IPS-NIHi7 (cell line): ENCODE measurements at regions not wholly inside any gene's neighbourhood (a gene's known extent, or its start where the extent isn't known, plus 50 kb on each side); places are given as distances from the start of the nearest gene placed in this dataset.
"Not testable (repeated sequence)": the region's sequence is repeated elsewhere in the genome, so short reads cannot be mapped to it uniquely, and the experiment has no call there.

Experiments
- DNase-seq: peaks from one replicate; pipeline ENCODE4 v3.0.0; 2012; ENCODE audit warnings: mixed read lengths; ENCODE audit errors: extremely low spot score

DNA sequence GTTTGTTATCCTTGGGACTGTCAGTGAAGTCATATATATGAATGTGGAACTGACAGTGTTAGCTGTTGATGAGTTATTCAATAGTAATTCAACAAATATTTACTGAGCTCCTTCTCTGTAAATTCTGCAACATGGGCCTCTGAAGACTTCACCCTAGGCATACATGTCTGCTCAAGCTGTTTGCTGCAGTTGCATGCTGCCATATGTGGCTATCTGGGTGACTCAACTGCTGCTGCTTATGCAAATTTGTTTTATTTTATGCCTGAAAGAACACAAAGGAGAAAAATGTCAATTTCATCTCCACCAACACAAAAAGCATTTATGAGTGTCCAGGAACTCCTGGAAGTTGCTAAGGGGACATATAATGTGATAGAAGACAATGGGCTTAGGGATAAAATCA lies 417.6 kb downstream of the AASDHPPT start:
- no peak for DNase-seq

DNA sequence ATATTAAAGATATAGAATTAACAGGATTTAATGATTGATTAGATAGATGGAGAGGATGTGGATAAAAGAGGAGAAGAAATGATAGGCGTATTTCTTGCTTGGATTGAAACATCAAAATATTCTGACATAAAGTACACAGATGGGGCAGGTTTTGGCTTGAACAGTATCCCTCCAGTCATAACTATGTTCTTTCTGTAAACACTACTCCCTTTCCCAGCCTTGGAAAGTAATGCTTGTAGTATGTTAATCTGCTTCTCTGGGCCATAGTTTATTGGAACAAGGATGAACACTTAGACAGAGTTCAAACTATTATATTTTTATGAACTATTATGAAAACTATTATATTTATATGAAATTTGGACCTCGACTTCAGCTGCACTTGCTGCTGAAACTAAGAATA lies 419.2 kb downstream of the AASDHPPT start:
- no peak for DNase-seq

DNA sequence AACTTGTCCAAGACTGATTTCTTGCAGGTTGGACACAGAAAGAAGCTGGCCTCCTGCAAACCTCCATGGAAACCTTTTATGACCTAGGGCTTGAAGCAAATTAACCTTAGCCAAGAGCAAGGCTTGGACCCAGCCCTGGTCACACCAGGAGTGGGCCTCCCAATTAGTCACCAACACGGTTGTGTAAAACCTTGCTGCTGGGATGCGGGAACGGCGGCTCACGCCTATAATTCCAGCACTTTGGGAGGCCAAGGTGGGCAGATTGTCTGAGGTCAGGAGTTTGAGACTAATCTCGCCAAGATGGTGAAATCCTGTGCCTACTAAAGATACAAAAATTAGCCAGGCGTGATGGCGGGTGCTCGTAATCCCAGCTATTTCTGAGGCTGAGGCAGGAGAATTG lies 419.9 kb downstream of the AASDHPPT start:
- DNase-seq = no peak

DNA sequence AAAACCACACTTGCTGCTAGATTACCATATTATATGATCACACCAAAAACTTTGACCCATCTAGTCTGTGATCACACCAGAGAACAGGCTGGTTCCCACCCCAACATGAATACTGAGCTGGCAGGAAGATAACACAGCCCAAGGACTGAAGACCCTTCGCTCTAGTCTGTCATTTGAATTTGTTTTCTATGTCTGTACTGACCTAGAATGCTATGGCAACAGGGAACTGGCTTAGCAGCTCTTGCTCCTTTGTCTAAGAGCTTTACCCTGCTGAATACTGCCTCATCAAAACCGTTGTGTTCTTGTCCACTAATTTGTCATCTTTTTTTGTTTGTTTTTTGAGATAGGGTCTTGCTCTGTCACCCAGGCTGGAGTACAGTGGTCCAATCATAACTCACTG lies 420.4 kb downstream of the AASDHPPT start:
- DNase-seq = no peak

DNA sequence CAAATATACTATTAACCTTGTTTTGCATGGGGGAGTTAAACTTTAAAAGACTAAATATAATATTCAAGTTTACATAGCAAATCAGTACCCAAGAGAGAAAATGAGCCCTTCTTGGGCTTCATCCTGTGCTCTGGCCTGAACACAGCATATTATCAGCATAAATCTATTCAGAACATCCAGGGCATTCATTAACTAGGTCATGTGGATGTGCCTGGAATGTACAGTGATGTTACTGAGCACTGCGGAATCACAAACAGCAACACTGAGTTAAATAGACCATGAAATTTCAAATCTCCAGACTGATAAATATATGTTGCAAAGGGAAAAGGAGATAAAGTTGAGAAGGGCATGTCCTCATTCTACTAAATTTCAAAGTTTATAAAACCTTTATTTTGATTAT lies 426.4 kb downstream of the AASDHPPT start:
- no peak for DNase-seq

DNA sequence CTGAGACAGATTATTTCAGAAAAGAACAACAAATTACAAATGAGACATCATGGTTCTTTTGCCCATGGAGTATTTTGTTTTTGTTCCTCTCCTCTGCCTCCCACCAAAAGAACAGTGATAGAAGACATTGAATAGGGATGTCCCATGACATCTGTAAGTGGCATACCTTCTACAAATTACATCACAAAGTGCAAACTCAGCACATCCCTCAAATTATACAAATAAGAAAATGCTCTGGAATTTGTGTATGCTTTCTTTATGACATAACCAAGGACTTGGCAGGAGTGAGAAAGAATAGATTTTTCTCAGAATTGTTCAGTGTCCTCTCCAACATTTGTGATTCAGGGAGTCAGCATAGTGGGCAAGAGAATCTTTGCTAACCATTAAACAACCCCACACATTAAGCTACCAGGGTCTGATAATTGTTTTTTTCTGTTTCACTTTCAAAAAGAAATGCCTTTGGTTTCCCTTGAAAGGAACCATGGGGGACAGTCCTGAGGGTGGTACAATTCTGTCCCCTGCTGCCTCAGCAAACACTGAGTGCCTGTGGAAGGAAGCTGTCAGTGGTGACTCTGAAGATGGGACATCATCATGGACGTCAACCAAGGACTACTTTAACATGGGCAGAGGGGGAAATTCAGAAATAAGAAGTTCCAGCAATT lies 430.3 kb downstream of the AASDHPPT start:
- no peak for DNase-seq

DNA sequence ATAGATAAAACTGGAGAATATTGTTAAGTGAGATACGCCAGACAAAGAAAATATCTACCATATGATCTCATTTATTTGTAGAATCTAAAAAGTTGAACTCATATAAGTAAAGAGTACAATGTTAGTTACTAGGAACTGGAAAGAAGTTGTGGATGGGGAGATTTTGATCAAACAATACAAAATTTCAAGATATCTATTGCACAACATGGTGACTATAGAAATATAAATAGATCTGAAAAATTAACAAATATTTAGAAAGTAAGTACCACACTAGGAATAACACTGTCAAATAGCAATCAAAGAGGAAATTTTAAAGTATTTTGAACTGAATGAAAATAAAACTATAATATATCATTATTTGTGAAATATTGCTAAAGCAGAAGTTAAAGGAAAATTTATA lies 437.2 kb downstream of the AASDHPPT start:
- DNase-seq = no peak

DNA sequence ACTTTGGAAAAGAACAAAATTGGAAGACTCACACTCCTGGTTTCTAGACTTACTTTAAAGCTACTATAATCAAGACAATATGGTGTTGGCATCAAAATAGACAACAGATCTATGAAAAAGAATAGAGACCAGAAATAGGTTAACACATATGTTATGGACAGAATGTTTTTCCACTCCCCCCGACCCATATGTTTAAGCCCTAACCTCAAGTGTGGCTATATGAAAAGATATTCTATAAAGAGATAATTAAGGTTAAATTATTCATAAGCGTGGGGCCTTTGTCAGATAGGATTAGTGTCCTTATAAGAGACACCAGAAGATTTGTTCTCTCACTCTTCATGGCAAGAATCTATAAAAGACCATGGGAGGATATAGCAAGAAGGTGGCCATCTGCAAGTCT lies 440.0 kb downstream of the AASDHPPT start:
- DNase-seq = no peak

DNA sequence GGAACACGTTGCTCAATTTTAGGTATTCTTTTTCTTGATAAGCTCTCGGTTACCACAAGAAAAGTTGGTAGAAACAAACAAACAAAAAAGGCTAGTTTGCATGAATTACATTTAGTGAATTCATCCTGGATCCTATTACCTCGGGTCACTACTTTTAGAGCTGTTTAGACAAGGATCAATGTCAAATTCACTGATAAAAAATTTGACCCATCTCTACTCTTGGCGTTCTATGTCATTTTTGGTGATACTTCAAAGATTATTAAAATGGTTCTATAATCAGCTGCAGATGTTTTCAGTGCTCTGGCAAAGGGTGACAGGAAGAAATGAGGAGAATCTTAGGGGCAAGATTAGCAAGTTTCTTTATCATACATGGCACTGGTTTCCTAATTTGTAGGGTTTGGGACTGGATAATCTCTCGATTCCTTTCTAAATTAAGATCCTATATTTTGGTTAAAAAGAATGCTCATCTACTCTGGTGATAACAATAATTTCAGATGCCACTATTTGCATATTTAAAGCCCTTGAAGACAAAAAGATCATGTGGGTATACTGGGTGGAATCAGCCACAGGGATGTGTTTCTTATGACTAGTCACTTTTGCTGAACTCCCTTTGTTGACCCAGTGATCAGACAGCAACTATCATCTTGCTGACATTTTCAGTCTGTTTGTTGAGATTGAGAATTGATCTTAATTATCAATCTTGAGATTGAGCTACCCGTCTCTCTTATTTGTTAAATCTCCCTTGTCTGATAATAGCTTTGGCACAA lies 442.9 kb downstream of the AASDHPPT start:
- DNase-seq = no peak

DNA sequence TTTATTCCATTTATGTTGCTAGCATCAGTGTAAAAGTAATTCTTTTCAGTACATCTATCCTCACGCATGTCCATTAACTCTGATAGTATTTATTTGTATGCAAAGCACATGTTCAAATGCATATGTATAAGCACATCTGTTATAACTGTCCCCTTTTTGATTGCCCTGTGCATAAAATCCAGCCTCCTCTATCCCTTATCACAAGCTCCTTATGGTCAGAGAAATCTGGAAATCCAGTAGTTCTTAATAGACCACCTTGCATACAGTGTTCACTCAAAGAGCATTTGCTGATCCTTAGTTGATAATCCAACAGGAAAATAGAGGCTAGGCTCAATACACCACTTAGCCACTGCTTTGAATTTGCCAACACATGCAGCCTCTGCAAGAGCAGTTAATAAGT lies 443.5 kb downstream of the AASDHPPT start:
- no peak for DNase-seq

DNA sequence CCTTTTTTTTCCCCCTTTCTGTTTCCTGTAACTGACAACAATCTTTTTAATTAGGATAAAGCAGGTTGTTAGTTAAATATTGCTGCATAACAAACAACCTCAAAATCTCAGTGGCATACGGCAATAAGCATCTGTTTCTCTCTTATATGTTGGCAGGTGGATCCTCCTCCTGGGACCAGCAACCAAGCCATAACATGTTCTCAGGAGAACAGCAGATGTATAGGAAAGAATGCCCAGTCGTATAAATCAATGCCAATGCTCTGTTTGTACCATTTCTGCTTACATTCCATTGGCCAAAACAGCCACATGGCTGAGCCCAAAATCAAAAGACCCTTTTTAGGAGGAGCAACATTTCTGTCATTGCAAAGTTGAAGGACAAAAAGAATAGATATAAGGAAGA lies 445.7 kb downstream of the AASDHPPT start:
- DNase-seq = no peak

DNA sequence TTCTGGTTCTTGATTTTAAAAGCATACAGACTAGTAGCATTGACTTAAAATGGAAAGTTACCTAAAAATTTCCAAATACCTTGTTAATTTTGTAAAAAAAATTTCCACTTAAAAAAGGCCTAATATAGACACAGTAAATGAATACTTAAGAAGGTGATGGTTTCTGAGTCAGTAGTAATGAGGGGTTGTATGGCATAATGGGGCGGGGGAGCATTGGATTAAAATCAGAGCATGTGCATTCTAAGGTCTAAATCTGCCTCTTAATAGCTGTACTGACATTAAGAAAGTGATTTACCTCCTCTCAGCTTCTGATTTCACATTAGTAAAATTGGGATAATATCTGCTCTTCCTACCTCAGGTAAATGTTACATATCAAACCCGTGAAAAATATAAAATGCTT lies 446.5 kb downstream of the AASDHPPT start:
- no peak for DNase-seq

DNA sequence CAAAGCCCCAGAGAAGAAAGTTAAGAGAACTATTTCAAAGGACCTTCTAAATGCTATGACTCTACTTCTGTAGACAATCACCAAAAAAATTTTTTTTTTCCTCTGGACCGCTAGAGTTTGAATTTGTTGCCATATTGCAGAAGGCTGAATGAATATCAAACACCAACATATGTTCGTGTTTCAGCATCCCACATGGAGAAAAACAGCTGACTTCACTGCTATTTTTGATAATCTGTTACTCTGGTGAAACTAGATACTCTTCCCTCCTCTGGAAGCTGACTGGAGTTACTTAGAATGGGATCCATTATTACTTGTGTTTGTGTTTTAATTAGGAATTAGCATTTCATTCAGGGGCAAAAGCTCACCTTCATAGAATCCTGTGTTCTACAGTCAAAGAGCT lies 447.0 kb downstream of the AASDHPPT start:
- DNase-seq = no peak

DNA sequence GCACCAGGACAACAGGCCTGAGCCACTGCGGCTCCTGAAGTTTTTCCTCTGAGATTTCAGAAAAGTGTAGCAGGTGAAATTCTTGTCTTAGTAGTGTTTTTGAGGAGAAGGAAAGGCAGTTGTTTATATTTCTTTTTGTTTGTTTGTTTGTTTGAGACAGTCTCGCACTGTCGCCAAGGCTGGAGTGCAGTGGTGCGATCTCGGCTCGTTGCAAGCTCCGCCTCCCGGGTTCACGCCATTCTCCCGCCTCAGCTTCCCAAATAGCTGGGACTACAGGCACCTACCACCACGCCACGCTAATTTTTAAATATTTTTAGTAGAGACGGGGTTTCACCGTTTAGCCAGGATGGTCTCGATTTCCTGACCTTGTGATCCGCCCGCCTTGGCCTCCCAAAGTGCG lies 454.2 kb downstream of the AASDHPPT start:
- DNase-seq = not testable (repeated sequence)

DNA sequence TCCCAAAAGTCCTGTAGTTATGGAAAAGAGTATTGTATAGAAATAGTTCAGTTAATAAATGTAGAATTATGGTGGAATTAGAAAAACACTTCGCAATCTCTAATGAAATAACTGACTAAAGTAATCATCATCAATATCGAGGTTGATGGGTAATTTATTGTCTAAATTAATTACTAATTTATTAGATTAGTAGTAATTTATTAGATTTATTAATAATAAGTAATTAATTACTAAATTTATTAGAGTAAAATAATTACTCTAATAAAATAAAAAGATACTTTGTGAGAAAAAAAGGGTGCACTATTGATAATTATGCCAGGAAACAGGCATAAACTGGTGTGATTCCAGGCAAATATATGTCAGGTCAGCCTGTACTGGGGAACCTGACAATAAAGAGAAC lies 455.6 kb downstream of the AASDHPPT start:
- no peak for DNase-seq

DNA sequence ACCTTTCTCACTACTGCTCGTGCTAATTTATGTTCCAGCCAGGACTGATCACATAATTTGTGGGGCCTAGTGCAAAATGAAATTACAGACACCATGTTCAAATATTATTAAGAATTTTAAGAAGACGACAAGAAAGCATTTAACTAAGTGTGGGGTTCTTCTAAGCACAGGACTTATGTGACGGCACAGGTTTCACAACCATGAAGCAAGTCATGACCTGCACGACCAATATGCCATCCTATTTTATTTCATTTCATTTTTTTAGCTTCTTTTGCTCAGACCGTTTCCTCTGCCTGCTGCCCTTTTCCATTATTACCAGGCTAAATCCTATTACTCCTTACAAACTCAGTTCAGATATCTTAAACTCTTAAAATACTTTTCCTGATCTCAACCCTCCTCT lies 462.5 kb downstream of the AASDHPPT start:
- no peak for DNase-seq

DNA sequence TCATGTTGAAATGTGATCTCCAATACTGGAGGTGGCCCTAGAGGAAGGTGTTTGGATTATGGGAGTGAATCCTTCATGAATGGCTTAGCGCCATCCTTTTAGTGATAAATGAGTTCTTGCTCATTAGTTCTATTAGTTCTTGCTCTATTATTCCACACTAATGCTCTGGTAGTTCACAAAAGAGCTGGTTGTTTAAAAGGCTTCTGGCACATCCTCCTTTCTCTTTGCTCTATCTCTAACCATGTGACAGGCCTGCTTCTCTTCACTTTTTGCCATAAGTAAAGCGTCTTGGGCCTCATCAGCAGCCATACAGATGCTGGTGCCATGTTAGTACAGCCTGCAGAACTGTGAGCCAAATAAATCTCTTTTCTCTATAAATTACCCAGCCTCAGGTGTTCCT lies 469.9 kb downstream of the GUCY1A2 start:
- no peak for DNase-seq

DNA sequence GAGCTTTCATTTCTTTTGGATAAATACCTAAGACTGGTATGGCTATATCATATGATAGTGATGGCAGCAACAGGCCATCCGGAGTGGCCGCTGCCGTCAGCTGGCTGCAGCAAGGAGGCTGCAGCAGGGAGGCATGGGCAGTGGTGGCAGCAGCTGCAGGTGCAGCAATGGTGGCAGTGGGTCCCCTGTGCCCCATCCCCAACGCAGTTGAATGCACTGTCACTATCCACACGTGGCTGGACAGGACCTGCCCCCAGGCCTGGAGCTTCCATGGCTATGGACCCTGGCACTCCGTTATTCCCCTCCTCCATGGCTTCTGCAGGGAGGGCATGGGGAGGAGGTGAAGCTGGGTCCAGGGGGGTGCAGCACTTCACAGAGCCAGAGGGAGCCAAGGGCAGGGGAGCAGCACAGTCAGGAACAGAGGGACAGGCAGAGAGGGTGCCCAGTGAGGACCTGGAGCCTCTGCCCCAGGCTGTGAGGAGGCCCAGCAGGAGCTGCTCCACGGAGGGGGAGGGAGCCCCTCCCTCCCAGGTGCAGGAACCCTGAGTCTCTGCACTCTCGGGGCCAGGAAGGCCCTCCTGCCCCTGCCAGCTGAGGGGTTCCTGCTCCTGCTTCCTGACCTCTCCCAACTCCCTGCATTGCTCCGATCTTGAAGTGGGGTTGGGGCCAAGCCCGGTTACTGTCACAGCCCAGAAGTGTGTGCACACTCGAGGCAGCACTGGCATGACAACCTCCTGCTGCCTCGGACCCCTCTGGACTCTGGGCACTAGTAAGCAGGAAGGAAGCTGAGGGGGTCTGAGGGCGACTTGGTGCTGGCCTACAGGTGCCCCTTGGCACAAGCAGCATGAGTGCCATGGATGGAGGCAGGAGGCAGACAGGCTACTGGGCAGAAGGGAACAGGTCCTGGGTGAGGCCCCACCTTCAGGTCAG lies 466.3 kb downstream of the GUCY1A2 start:
- DNase-seq = no peak

DNA sequence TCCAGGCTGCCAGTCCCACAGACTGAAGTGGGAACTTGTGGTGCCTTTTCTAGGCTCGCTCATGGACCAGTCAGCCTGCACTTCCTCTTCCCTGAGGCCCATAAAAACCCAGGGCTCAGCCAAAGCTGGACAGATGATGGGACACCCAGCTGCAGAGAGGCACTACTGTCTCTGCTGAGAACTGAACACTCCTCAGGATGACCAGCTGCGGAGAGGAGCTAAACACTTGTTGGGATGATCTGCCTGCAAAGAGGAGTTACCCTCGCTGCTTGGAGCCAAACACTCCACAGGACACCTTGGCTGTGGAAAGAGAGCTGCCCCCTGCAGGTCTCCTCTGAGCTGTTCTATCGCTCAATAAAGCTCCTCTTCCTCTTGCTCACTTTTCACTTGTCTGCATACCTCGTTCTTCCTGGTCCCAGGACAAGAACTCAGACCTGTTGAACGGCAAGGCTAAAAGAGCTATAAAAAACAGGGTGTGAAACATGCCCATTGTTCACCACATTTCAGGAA lies 465.5 kb downstream of the GUCY1A2 start:
- peak; percentile 11 for DNase-seq

DNA sequence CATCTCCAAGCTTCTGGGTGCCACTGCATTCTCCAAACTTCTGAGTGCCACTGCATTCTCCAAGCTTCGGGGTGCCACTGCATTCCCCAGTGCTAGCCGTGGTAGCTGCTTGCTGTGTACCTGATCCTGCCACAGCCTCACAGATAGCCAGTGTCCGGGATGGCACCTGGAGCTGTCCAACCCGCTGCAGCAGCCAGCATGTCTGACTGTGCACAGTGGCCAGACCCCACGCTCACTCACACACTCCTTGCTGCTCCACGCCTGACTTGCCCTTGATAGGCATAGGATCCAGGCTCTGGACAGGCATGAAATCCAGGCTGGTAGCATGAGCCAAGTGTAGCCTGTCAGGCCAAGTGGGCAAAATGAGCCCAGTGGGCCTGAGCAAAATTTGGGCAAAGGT lies 465.0 kb downstream of the GUCY1A2 start:
- no peak for DNase-seq

DNA sequence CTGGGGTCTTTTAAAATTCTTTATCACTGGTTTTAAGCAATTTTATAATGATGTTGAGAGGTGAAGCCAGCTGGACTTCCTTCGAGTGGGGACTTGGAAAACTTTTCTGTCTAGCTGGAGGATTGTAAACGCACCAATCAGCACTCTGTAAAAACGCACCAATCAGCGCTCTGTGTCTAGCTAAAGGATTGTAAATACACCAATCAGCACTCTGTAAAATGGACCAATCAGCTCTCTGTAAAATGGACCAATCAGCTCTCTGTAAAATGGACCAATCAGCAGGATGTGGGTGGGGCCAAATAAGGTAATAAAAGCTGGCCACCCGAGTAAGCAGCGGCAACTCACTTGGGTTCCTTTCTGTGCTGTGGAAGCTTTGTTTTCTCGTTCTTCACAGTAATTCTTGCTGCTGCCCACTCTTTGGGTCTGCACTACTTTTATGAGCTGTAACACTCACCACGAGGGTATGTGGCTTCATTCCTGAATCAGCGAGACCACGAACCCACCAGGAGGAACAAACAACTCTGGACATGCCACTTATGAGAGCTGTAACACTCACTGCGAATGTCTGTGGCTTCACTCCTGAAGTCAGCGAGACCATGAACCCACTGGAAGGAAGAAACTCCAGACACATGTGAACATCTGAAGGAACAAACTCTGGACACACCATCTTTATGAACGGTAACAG lies 462.6 kb downstream of the GUCY1A2 start:
- not testable (repeated sequence) for DNase-seq

DNA sequence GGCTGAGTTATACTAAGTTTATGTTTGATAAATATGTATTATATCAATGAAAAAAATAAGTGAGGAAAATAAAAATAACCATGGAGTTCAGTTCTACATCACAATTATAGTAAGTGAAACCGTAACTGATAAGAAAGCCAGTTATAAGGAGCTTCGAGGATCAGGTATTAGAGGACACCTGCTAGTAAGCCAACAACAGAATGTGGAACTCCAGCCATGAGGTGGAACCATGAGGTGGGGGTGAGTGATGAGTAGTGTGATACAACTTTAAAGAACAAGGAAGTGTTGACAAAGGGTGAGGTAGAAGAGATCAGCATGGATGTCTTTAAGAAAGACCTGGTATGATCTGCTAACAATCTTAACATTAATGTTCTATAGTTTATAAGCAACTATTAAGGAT lies 452.9 kb downstream of the GUCY1A2 start:
- no peak for DNase-seq
